IgD-negative memory B cell (primary cell): ENCODE measurements at regions not wholly inside any gene's neighbourhood (a gene's known extent, or its start where the extent isn't known, plus 50 kb on each side); places are given as distances from the start of the nearest gene placed in this dataset.

ENCODE experiments used
- H3K27ac Mint-ChIP-seq, 3 donors: one replicate each; pipeline ENCODE4 v1.8.0; 2020 to 2022; ENCODE audit warnings: mild to moderate bottlenecking in 3 of 3, mixed read lengths in 3 of 3, moderate library complexity in 1 of 3
- H3K27me3 Mint-ChIP-seq: one replicate; pipeline ENCODE4 v1.8.0; 2021; ENCODE audit warnings: mixed read lengths
- H3K36me3 Mint-ChIP-seq: one replicate; pipeline ENCODE4 v1.8.0; 2020; ENCODE audit warnings: mild to moderate bottlenecking, mixed read lengths
- H3K4me1 Mint-ChIP-seq, 3 donors: one replicate each; pipeline ENCODE4 v1.8.0; 2020 to 2022; ENCODE audit warnings: mixed read lengths in 3 of 3, mild to moderate bottlenecking in 1 of 3
- H3K4me3 Mint-ChIP-seq, 4 donors: one replicate each; pipeline ENCODE4 v1.8.0; 2020 to 2022; ENCODE audit warnings: mild to moderate bottlenecking in 4 of 4, mixed read lengths in 4 of 4, moderate library complexity in 3 of 4
- H3K9me3 Mint-ChIP-seq, 3 donors: one replicate each; pipeline ENCODE4 v1.8.0; 2020 to 2021; ENCODE audit warnings: mixed read lengths in 3 of 3, mild to moderate bottlenecking in 1 of 3

GRCh38 chr2:45315861-45316260 is 295.2 kb downstream of the SRBD1 start:
- Mint-ChIP-seq H3K36me3 (no peaks in the 10 kb centered on the region), H3K9me3 (no peaks in the 10 kb centered on the region), H3K27me3 (no peaks in the 10 kb centered on the region), H3K27ac (no peak overlapping the region), H3K4me1 (no peaks in the 10 kb centered on the region), H3K4me3 (no peak overlapping the region)

GRCh38 chr2:45312275-45312674 is 298.8 kb downstream of the SRBD1 start:
- no peaks in the 10 kb centered on the region for H3K4me1 Mint-ChIP-seq
- no peak overlapping the region for H3K4me3 Mint-ChIP-seq
- peaks cover 3% of the 10 kb centered on the region for H3K36me3 Mint-ChIP-seq
- H3K27me3 Mint-ChIP-seq, result no peaks in the 10 kb centered on the region
- no peaks in the 10 kb centered on the region for H3K9me3 Mint-ChIP-seq
- no peak overlapping the region for H3K27ac Mint-ChIP-seq

- Mint-ChIP-seq H3K4me1 (no peaks in the 10 kb centered on the region), H3K27ac (no peak overlapping the region), H3K9me3 (no peaks in the 10 kb centered on the region), H3K4me3 (no peak overlapping the region), H3K27me3 (no peaks in the 10 kb centered on the region), H3K36me3 (peaks cover 3% of the 10 kb centered on the region)
Measured at GRCh38 chr2:45311559-45311958, 299.5 kb downstream of the SRBD1 start.

GRCh38 chr2:45307147-45307546 is 297.9 kb upstream of the SIX2 start:
- Mint-ChIP-seq H3K27ac (no peak overlapping the region), H3K4me3 (no peak overlapping the region), H3K36me3 (peaks cover 3% of the 10 kb centered on the region), H3K9me3 (peaks cover 0 to 1% (median 0%) of the 10 kb centered on the region in 3 donors), H3K27me3 (peaks cover 12% of the 10 kb centered on the region), H3K4me1 (no peaks in the 10 kb centered on the region)

- peaks cover 0 to 1% (median 0%) of the 10 kb centered on the region in 3 donors for H3K9me3 Mint-ChIP-seq
- no peak overlapping the region for H3K4me3 Mint-ChIP-seq
- no peak overlapping the region for H3K27ac Mint-ChIP-seq
- peaks cover 3% of the 10 kb centered on the region for H3K36me3 Mint-ChIP-seq
- no peaks in the 10 kb centered on the region for H3K4me1 Mint-ChIP-seq
- peaks cover 12% of the 10 kb centered on the region for H3K27me3 Mint-ChIP-seq
Measured at GRCh38 chr2:45305599-45305998, 296.3 kb upstream of the SIX2 start.

GRCh38 chr2:45303417-45304202 is 294.4 kb upstream of the SIX2 start:
- H3K27me3 Mint-ChIP-seq, result peaks cover 14% of the 10 kb centered on the region

GRCh38 chr2:45301307-45302277 is 292.3 kb upstream of the SIX2 start:
- Mint-ChIP-seq H3K36me3 (no peaks in the 10 kb centered on the region), H3K4me3 (no peak overlapping the region), H3K4me1 (peaks cover 0 to 2% (median 0%) of the 10 kb centered on the region in 3 donors), H3K27me3 (peaks cover 14% of the 10 kb centered on the region), H3K9me3 (peaks cover 0 to 1% (median 0%) of the 10 kb centered on the region in 3 donors), H3K27ac (no peak overlapping the region)

More at GRCh38 chr2:45303417-45304202, 294.4 kb upstream of the SIX2 start:
- no peak overlapping the region for H3K4me3 Mint-ChIP-seq
- H3K27ac Mint-ChIP-seq, result peak overlapping the region in 1 of 3 donors; percentile 87
- peaks cover 0 to 1% (median 0%) of the 10 kb centered on the region in 3 donors for H3K9me3 Mint-ChIP-seq
- no peaks in the 10 kb centered on the region for H3K4me1 Mint-ChIP-seq
- H3K36me3 Mint-ChIP-seq, result no peaks in the 10 kb centered on the region

GRCh38 chr2:45300026-45300750 is 290.9 kb upstream of the SIX2 start:
- Mint-ChIP-seq H3K4me3 (no peak overlapping the region), H3K36me3 (no peaks in the 10 kb centered on the region), H3K27me3 (peaks cover 11% of the 10 kb centered on the region), H3K9me3 (peaks cover 0 to 1% (median 0%) of the 10 kb centered on the region in 3 donors), H3K27ac (no peak overlapping the region), H3K4me1 (peaks cover 0 to 2% (median 0%) of the 10 kb centered on the region in 3 donors)

GRCh38 chr2:45299361-45299760 is 290.1 kb upstream of the SIX2 start:
- H3K4me3 Mint-ChIP-seq, result no peak overlapping the region
- peaks cover 9% of the 10 kb centered on the region for H3K27me3 Mint-ChIP-seq
- H3K36me3 Mint-ChIP-seq, result no peaks in the 10 kb centered on the region
- no peak overlapping the region for H3K27ac Mint-ChIP-seq
- H3K9me3 Mint-ChIP-seq, result peaks cover 0 to 1% (median 0%) of the 10 kb centered on the region in 3 donors
- peaks cover 0 to 2% (median 0%) of the 10 kb centered on the region in 3 donors for H3K4me1 Mint-ChIP-seq

GRCh38 chr2:45293182-45293581 is 283.9 kb upstream of the SIX2 start:
- Mint-ChIP-seq H3K4me1 (peaks cover 0 to 8% (median 0%) of the 10 kb centered on the region in 3 donors), H3K9me3 (no peaks in the 10 kb centered on the region), H3K36me3 (no peaks in the 10 kb centered on the region), H3K27me3 (no peaks in the 10 kb centered on the region), H3K27ac (no peak overlapping the region), H3K4me3 (no peak overlapping the region)

GRCh38 chr2:45291296-45291701 is 282.0 kb upstream of the SIX2 start:
- H3K27ac Mint-ChIP-seq, result no peak overlapping the region

GRCh38 chr2:45289997-45290709 is 280.9 kb upstream of the SIX2 start:
- no peaks in the 10 kb centered on the region for H3K27me3 Mint-ChIP-seq
- peaks cover 0 to 6% (median 0%) of the 10 kb centered on the region in 3 donors for H3K4me1 Mint-ChIP-seq
- H3K36me3 Mint-ChIP-seq, result no peaks in the 10 kb centered on the region
- H3K9me3 Mint-ChIP-seq, result no peaks in the 10 kb centered on the region
- H3K4me3 Mint-ChIP-seq, result no peak overlapping the region
- no peak overlapping the region for H3K27ac Mint-ChIP-seq

More at GRCh38 chr2:45291296-45291701, 282.0 kb upstream of the SIX2 start:
- no peaks in the 10 kb centered on the region for H3K9me3 Mint-ChIP-seq
- H3K4me1 Mint-ChIP-seq, result peaks cover 0 to 6% (median 0%) of the 10 kb centered on the region in 3 donors
- no peaks in the 10 kb centered on the region for H3K27me3 Mint-ChIP-seq
- no peak overlapping the region for H3K4me3 Mint-ChIP-seq
- H3K36me3 Mint-ChIP-seq, result no peaks in the 10 kb centered on the region

- peak overlapping the region in 1 of 3 donors; percentile 82 for H3K27ac Mint-ChIP-seq
- H3K4me1 Mint-ChIP-seq, result peaks cover 0 to 6% (median 0%) of the 10 kb centered on the region in 3 donors
- H3K9me3 Mint-ChIP-seq, result no peaks in the 10 kb centered on the region
- H3K36me3 Mint-ChIP-seq, result no peaks in the 10 kb centered on the region
- peak overlapping the region in 1 of 4 donors; percentile 13 for H3K4me3 Mint-ChIP-seq
- H3K27me3 Mint-ChIP-seq, result no peaks in the 10 kb centered on the region
Measured at GRCh38 chr2:45288532-45289417, 279.5 kb upstream of the SIX2 start.
